Activated naive CD4-positive, alpha-beta T cell treated with anti-CD3 and anti-CD28 coated beads, Interleukin-2, amount 50 U/mL, for 24 hours (primary cell): ENCODE measurements at regions not wholly inside any gene's neighbourhood (a gene's known extent, or its start where the extent isn't known, plus 50 kb on each side); places are given as distances from the start of the nearest gene placed in this dataset.

Experiments
- H3K27ac Mint-ChIP-seq: one replicate; pipeline ENCODE4 v1.8.0; 2021; ENCODE audit warnings: mild to moderate bottlenecking, mixed read lengths
- H3K27me3 Mint-ChIP-seq: one replicate; pipeline ENCODE4 v1.8.0; 2021; ENCODE audit warnings: mixed read lengths
- H3K36me3 Mint-ChIP-seq: one replicate; pipeline ENCODE4 v1.8.0; 2021; ENCODE audit warnings: mixed read lengths
- H3K4me1 Mint-ChIP-seq: one replicate; pipeline ENCODE4 v1.8.0; 2021; ENCODE audit warnings: mixed read lengths
- H3K4me3 Mint-ChIP-seq: one replicate; pipeline ENCODE4 v1.8.0; 2021; ENCODE audit warnings: mild to moderate bottlenecking, mixed read lengths
- H3K9me3 Mint-ChIP-seq: one replicate; pipeline ENCODE4 v1.8.0; 2021; ENCODE audit warnings: mixed read lengths

DNA sequence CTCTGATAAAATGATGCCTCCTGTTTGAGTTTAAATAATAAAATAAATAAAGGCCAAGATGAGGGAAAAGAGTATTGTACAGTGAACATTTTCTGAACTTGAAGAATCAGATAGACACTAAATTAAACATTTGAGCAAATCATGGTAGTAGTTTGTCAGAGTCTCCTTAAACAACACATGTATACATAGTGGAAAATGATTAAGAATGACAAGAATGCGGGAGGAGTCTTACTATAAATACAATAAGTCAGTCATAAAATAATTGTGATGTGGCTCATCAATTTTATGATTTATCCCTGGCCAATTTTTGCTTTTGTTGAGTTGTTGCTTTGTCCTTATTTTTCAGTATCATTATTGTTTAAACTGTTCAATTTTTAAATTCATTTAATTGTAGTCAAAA is 158.0 kb upstream of the TMC3 start:
- H3K4me1 Mint-ChIP-seq: no peaks in the 10 kb centered on the region
- no peaks in the 10 kb centered on the region for H3K9me3 Mint-ChIP-seq
- no peak overlapping the region for H3K4me3 Mint-ChIP-seq
- H3K27me3 Mint-ChIP-seq: peaks cover 12% of the 10 kb centered on the region
- no peaks in the 10 kb centered on the region for H3K36me3 Mint-ChIP-seq
- no peak overlapping the region for H3K27ac Mint-ChIP-seq

- Mint-ChIP-seq H3K36me3 (no peaks in the 10 kb centered on the region), H3K9me3 (no peaks in the 10 kb centered on the region), H3K4me3 (no peak overlapping the region), H3K27ac (no peak overlapping the region), H3K27me3 (peaks cover 12% of the 10 kb centered on the region), H3K4me1 (no peaks in the 10 kb centered on the region)
Measured at GRCh38 chr15:81531109-81531592, 157.1 kb upstream of the TMC3 start.

- H3K4me3 Mint-ChIP-seq: no peak overlapping the region
- H3K9me3 Mint-ChIP-seq: no peaks in the 10 kb centered on the region
- no peaks in the 10 kb centered on the region for H3K36me3 Mint-ChIP-seq
- H3K27ac Mint-ChIP-seq: no peak overlapping the region
- H3K27me3 Mint-ChIP-seq: peaks cover 11% of the 10 kb centered on the region
- H3K4me1 Mint-ChIP-seq: no peaks in the 10 kb centered on the region
Measured at GRCh38 chr15:81530271-81530691, 156.3 kb upstream of the TMC3 start.

DNA sequence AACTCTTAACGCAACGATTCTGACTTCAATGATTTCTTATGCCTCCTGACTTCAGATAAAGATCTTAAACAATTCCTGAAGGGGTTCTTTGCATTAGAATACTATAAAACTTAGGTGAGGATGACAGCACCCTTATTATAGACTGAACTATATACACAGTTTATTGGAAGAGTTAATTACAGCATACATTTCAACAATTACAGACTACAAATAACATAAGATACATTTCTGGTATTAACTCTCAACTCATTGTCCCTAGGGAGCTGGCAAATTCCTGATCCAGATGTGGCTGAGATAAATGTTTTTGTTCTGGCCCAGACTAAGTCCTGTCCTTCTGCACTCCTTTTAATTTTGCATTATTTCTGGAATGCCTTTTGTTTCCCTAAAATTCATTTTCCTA is 155.5 kb upstream of the TMC3 start:
- H3K4me1 Mint-ChIP-seq: no peaks in the 10 kb centered on the region
- peaks cover 10% of the 10 kb centered on the region for H3K27me3 Mint-ChIP-seq
- no peak overlapping the region for H3K27ac Mint-ChIP-seq
- H3K9me3 Mint-ChIP-seq: no peaks in the 10 kb centered on the region
- H3K36me3 Mint-ChIP-seq: no peaks in the 10 kb centered on the region
- no peak overlapping the region for H3K4me3 Mint-ChIP-seq

- no peak overlapping the region for H3K4me3 Mint-ChIP-seq
- no peaks in the 10 kb centered on the region for H3K4me1 Mint-ChIP-seq
- H3K27me3 Mint-ChIP-seq: peaks cover 8% of the 10 kb centered on the region
- H3K27ac Mint-ChIP-seq: no peak overlapping the region
- no peaks in the 10 kb centered on the region for H3K9me3 Mint-ChIP-seq
- no peaks in the 10 kb centered on the region for H3K36me3 Mint-ChIP-seq
Measured at GRCh38 chr15:81526029-81526428, 152.0 kb upstream of the TMC3 start.

- H3K4me1 Mint-ChIP-seq: no peaks in the 10 kb centered on the region
- H3K36me3 Mint-ChIP-seq: no peaks in the 10 kb centered on the region
- peaks cover 8% of the 10 kb centered on the region for H3K27me3 Mint-ChIP-seq
- H3K9me3 Mint-ChIP-seq: no peaks in the 10 kb centered on the region
- H3K27ac Mint-ChIP-seq: no peak overlapping the region
- H3K4me3 Mint-ChIP-seq: no peak overlapping the region
Measured at GRCh38 chr15:81524496-81524895, 150.5 kb upstream of the TMC3 start.

GRCh38 chr15:81523867-81524266 is 149.9 kb upstream of the TMC3 start:
- no peak overlapping the region for H3K27ac Mint-ChIP-seq
- no peak overlapping the region for H3K4me3 Mint-ChIP-seq
- H3K27me3 Mint-ChIP-seq: peaks cover 8% of the 10 kb centered on the region
- H3K36me3 Mint-ChIP-seq: no peaks in the 10 kb centered on the region
- H3K4me1 Mint-ChIP-seq: no peaks in the 10 kb centered on the region
- H3K9me3 Mint-ChIP-seq: no peaks in the 10 kb centered on the region

- H3K4me1 Mint-ChIP-seq: no peaks in the 10 kb centered on the region
- H3K27ac Mint-ChIP-seq: no peak overlapping the region
- H3K4me3 Mint-ChIP-seq: no peak overlapping the region
- H3K27me3 Mint-ChIP-seq: peaks cover 4% of the 10 kb centered on the region
- H3K36me3 Mint-ChIP-seq: no peaks in the 10 kb centered on the region
- H3K9me3 Mint-ChIP-seq: no peaks in the 10 kb centered on the region
Measured at GRCh38 chr15:81520480-81520879, 146.5 kb upstream of the TMC3 start.

GRCh38 chr15:81516461-81516860 is 142.4 kb upstream of the TMC3 start:
- H3K27ac Mint-ChIP-seq: no peak overlapping the region
- peaks cover 3% of the 10 kb centered on the region for H3K27me3 Mint-ChIP-seq
- H3K9me3 Mint-ChIP-seq: no peaks in the 10 kb centered on the region
- H3K4me3 Mint-ChIP-seq: no peak overlapping the region
- no peaks in the 10 kb centered on the region for H3K36me3 Mint-ChIP-seq
- no peaks in the 10 kb centered on the region for H3K4me1 Mint-ChIP-seq

GRCh38 chr15:81516012-81516411 is 142.0 kb upstream of the TMC3 start:
- no peak overlapping the region for H3K4me3 Mint-ChIP-seq
- no peaks in the 10 kb centered on the region for H3K9me3 Mint-ChIP-seq
- H3K36me3 Mint-ChIP-seq: no peaks in the 10 kb centered on the region
- peaks cover 3% of the 10 kb centered on the region for H3K27me3 Mint-ChIP-seq
- H3K27ac Mint-ChIP-seq: no peak overlapping the region
- H3K4me1 Mint-ChIP-seq: no peaks in the 10 kb centered on the region

DNA sequence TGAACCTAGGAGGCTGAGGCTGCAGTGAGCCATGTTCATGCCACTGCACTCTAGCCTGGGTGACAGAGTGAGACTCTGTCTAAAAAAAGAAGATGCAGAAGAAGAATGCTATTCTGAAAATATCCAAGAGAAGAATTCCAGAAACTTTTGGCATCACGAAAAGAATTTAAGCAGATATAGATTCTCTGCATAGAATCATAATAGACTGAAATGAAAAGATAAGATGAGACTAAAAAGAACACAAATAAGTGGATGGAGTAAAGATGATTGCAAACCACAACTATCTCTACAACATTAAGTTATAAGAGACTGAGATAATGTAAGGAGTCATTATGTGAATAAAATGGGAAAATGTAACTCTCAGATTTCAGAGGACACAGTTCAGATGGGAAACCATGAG is 140.7 kb upstream of the TMC3 start:
- H3K4me3 Mint-ChIP-seq: no peak overlapping the region
- H3K27me3 Mint-ChIP-seq: peaks cover 3% of the 10 kb centered on the region
- H3K4me1 Mint-ChIP-seq: no peaks in the 10 kb centered on the region
- no peaks in the 10 kb centered on the region for H3K36me3 Mint-ChIP-seq
- H3K9me3 Mint-ChIP-seq: no peaks in the 10 kb centered on the region
- no peak overlapping the region for H3K27ac Mint-ChIP-seq

DNA sequence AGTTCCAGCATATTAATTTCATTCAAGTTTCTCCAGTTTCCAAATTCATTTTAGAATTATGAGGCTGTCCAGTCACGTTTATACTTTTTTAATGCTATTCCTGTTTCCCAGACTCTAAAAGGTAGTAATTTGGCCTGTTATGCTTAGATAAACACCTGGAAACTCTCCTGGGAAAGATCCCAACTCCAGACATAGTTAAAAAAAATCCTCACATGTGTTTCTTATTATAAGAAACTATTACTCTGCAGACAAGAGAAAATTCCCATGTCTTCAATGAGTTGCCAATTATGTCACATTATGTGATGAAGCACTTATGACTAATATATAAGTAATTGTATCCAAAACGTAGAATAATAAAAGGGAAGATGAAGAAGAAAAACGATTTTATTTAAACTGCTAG is 137.1 kb upstream of the TMC3 start:
- Mint-ChIP-seq H3K27me3 (peaks cover 3% of the 10 kb centered on the region), H3K4me3 (no peak overlapping the region), H3K9me3 (no peaks in the 10 kb centered on the region), H3K4me1 (no peaks in the 10 kb centered on the region), H3K36me3 (no peaks in the 10 kb centered on the region), H3K27ac (no peak overlapping the region)

DNA sequence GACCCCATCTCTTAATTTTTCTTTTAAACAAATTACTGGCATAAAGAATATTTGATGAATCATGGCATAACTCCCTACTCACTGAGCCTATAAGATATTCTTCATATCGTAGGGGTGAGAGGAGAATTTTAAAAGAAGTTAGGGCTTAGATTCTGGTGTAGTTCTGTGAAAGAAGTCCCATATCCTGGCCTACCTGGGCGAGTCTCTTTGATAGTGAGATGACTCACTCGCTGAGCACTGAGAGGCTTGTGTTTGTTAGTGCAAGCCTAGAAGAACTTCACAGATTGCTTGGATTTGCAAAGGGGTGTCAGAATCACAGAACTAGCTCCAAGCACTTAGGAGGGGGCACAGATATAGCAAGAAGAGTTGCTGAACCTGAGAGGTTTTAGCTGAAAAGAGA is 133.8 kb upstream of the TMC3 start:
- no peaks in the 10 kb centered on the region for H3K36me3 Mint-ChIP-seq
- H3K27ac Mint-ChIP-seq: no peak overlapping the region
- no peaks in the 10 kb centered on the region for H3K4me1 Mint-ChIP-seq
- no peak overlapping the region for H3K4me3 Mint-ChIP-seq
- H3K9me3 Mint-ChIP-seq: no peaks in the 10 kb centered on the region
- peaks cover 3% of the 10 kb centered on the region for H3K27me3 Mint-ChIP-seq

GRCh38 chr15:81506936-81507335 is 132.9 kb upstream of the TMC3 start:
- Mint-ChIP-seq H3K9me3 (no peaks in the 10 kb centered on the region), H3K36me3 (no peaks in the 10 kb centered on the region), H3K4me3 (no peak overlapping the region), H3K27me3 (no peaks in the 10 kb centered on the region), H3K27ac (no peak overlapping the region), H3K4me1 (no peaks in the 10 kb centered on the region)

GRCh38 chr15:81506071-81506470 is 132.1 kb upstream of the TMC3 start:
- Mint-ChIP-seq H3K27ac (no peak overlapping the region), H3K4me3 (no peak overlapping the region), H3K36me3 (no peaks in the 10 kb centered on the region), H3K27me3 (no peaks in the 10 kb centered on the region), H3K9me3 (no peaks in the 10 kb centered on the region), H3K4me1 (no peaks in the 10 kb centered on the region)

- Mint-ChIP-seq H3K4me1 (no peaks in the 10 kb centered on the region), H3K27me3 (no peaks in the 10 kb centered on the region), H3K36me3 (no peaks in the 10 kb centered on the region), H3K4me3 (no peak overlapping the region), H3K9me3 (no peaks in the 10 kb centered on the region), H3K27ac (no peak overlapping the region)
Measured at GRCh38 chr15:81504170-81504905, 130.3 kb upstream of the TMC3 start.

- Mint-ChIP-seq H3K9me3 (no peaks in the 10 kb centered on the region), H3K27me3 (peaks cover 2% of the 10 kb centered on the region), H3K4me1 (no peaks in the 10 kb centered on the region), H3K27ac (no peak overlapping the region), H3K36me3 (no peaks in the 10 kb centered on the region), H3K4me3 (no peak overlapping the region)
Measured at GRCh38 chr15:81502439-81502838, 128.4 kb upstream of the TMC3 start.
